Neuron (in vitro differentiated cells): ENCODE measurements at regions not wholly inside any gene's neighbourhood (a gene's known extent, or its start where the extent isn't known, plus 50 kb on each side); places are given as distances from the start of the nearest gene placed in this dataset.

ENCODE experiments used
- H2AFZ ChIP-seq: one replicate; pipeline ENCODE4 v1.6.1; 2013; ENCODE audit warnings: low read depth, mild to moderate bottlenecking, inconsistent platforms, low read length, moderate library complexity
- H3K27me3 ChIP-seq: one replicate; pipeline ENCODE4 v1.6.1; 2013; ENCODE audit warnings: low read length; ENCODE audit not compliant: insufficient read depth
- H3K36me3 ChIP-seq: one replicate; pipeline ENCODE4 v1.6.1; 2013; ENCODE audit warnings: low read length; ENCODE audit not compliant: insufficient read depth
- H3K4me1 ChIP-seq: one replicate; pipeline ENCODE4 v1.6.1; 2013; ENCODE audit warnings: low read length; ENCODE audit not compliant: insufficient read depth
- H3K4me3 ChIP-seq: 2 replicates; pipeline ENCODE4 v1.5.1; 2013; ENCODE audit warnings: mild to moderate bottlenecking, low read length, moderate library complexity
- H3K9me3 ChIP-seq: one replicate; pipeline ENCODE4 v1.6.1; 2013; ENCODE audit warnings: low read length

DNA sequence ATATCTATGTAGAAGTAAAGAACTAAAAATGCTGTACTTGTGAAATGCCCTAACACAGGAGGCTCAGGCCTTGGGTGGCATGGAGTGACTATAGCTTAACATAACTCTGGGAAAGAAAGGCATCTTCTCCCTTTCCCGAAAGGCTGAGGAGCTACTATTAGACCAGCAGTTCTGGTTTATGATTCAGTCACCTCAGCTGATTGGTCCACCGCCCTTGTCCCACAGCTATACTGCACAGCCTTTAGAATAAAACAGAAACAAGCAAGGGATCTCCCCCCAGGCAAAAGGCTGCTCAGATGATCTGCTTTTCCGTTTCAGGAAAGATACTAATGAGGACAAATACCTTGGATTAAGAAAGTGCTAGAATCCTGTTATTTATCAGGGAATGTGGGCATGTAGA, 171.3 kb downstream of the SNCA start:
- no peaks in the 10 kb centered on the region for H3K36me3 ChIP-seq
- no peaks in the 10 kb centered on the region for H3K27me3 ChIP-seq
- no peak overlapping the region for H3K4me3 ChIP-seq
- H3K4me1 ChIP-seq = peaks cover 4% of the 10 kb centered on the region
- no peaks in the 10 kb centered on the region for H3K9me3 ChIP-seq
- H2AFZ ChIP-seq = no peak overlapping the region

DNA sequence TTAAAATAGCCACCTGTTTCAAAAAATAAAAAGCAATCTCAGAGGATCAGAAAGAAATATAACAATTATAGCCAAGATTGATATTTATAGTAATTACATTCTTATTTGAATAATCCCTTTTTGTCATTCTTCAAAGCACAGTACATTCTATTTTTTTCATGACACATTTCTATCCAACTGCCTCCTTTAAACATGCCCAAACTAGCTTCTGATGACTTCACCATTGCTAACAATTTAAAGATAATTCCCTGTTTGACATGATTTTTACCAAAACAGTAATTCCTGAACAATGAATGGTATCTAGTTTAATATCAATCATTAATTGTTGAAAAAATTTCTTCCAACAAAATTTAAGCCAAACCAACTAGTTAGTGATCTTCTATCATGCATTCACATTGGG, 172.4 kb downstream of the SNCA start:
- peaks cover 4% of the 10 kb centered on the region for H3K4me1 ChIP-seq
- H3K9me3 ChIP-seq = no peaks in the 10 kb centered on the region
- H3K27me3 ChIP-seq = no peaks in the 10 kb centered on the region
- no peaks in the 10 kb centered on the region for H3K36me3 ChIP-seq
- no peak overlapping the region for H2AFZ ChIP-seq
- H3K4me3 ChIP-seq = no peak overlapping the region

DNA sequence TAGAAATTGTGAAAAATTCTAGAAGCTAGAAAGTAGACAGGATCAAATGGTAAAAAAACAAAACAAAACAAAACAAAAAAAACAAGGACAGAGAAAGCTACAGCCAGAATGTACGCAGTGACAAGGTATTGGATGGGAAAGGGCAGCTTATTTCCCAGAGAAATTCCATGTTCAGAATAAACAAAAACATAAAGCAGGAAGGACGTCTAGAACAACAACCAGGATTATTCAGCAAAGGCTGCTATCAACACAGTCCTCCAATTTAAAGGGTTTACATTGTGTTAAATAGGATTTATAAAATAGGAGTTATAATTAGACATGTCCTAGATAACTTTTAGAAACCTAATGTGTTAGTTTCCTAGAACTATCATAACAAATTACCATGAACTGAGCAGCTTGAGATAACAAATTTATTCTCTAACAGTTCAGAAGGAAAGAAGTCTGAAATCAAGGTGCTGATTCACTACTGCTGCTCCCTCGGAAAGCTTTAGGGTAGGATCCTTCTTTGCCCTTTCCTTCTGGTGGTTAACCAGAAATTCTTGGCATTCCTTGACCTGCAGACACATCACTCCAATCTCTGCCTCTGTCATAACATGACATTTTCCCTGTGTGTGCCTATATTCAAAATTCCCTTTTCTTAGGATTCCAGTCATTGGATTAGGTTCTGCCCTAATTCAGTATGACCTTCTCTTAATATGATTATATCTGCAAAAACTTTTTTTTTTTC, 175.6 kb downstream of the SNCA start:
- Histone ChIP-seq H2AFZ (no peak overlapping the region), H3K36me3 (no peaks in the 10 kb centered on the region), H3K9me3 (no peaks in the 10 kb centered on the region), H3K4me3 (no peak overlapping the region), H3K27me3 (no peaks in the 10 kb centered on the region), H3K4me1 (peaks cover 4% of the 10 kb centered on the region)

DNA sequence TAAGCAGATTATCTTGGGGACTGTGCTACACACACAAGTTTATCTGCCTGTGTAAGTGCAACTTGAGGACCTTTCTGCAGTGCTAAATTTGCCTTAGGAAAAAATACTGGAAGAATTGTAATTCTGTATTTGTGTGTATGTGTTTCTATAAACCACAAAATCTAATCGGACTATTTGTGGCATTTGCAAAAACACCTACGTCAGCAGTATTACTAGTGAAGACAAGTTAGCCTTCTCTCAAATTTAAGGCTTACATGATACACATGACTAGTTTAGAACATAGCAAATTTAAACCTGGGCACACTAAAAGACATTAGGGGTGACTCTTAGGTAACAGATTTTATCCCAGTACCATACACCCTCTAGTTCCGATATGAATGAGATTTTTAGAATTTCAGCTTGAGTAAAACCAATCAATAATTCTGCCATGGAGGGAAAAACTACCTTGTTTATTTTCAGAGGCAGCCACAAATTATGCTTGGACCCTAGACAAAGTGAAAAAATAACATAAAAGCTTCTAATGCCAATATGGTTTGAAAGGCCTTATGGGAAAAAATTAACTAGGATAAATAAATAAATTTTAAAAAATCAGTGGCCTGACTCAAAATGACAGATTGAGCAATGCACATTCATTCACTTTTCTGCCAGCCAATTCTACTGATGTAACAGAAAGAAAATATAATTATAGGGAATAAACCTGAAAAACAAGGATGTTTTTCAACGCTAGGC, 176.4 kb downstream of the SNCA start:
- Histone ChIP-seq H3K4me1 (peaks cover 4% of the 10 kb centered on the region), H3K9me3 (no peaks in the 10 kb centered on the region), H2AFZ (no peak overlapping the region), H3K36me3 (no peaks in the 10 kb centered on the region), H3K27me3 (no peaks in the 10 kb centered on the region), H3K4me3 (no peak overlapping the region)

DNA sequence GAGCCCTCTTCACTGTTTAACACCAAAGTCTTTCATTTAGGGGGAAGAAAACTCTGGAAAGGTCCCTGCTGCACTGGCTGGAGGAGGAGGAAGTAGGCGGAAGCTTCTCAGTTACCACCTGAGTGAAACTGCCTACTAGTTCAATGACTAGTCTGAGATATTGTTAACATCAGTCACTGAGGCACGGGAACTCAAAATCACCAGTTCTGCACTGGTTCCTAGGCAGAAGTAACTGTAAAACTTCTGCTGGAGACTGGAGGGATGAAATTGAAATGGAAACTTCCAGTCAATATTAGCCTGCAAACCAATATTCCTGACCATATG, 178.3 kb downstream of the SNCA start:
- no peak overlapping the region for H3K4me3 ChIP-seq
- H2AFZ ChIP-seq = no peak overlapping the region
- H3K9me3 ChIP-seq = no peaks in the 10 kb centered on the region
- H3K4me1 ChIP-seq = peaks cover 4% of the 10 kb centered on the region
- no peaks in the 10 kb centered on the region for H3K36me3 ChIP-seq
- H3K27me3 ChIP-seq = no peaks in the 10 kb centered on the region

DNA sequence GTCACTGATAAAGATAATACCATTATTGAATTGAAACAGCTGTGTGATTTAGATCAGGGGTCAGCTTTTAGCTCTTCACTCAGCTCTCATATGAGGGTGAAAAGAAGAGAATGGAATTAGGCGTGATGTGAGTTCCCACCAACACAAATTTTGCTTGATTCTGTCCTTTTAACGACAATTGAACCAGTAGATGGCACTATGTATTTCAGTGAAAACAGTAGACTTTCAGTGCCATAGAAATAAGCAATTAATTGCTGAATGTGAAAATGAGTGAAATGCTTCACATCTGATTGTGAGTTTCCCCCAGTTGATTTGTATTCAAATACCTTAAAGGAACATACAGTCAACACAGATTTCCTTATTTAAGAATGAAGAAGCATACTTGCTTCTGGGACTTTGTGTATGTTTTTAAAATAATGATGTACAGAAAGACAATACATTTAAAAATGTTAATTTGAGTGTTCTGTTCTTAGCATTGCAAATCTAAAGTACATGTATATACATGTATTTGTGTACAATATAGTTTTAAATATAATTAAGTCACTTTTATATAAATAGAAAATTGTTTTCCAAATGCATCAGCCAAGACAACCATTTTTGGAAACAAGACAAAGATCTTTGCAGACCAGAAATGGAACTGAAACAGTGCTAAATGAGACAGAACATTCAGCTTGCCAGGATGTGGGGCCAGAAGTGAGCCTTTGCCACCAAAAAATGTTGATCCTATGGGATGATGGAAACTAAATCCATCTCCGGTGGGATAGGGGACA, 178.8 kb downstream of the SNCA start:
- H3K36me3 ChIP-seq = no peaks in the 10 kb centered on the region
- no peak overlapping the region for H3K4me3 ChIP-seq
- H3K9me3 ChIP-seq = no peaks in the 10 kb centered on the region
- H3K4me1 ChIP-seq = peaks cover 9% of the 10 kb centered on the region
- no peak overlapping the region for H2AFZ ChIP-seq
- no peaks in the 10 kb centered on the region for H3K27me3 ChIP-seq

DNA sequence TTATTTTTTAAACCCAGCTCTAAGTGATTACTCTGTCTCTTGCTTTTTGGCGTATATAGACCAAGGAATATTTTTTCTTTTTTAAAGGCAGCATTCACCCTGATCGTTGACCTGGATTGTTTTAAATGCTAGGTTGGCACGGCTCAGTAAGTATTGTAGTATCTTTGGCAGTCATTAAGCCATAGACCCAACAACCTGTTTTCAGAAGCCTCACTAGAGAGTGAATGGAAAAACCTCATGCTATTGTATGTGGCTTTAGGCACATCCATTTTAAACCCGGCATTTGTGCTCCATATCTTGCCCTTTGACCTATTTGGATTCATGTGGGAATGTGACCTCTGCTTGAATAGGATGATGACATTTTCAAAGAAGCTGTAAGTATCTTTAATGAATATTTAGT, 183.9 kb downstream of the SNCA start:
- Histone ChIP-seq H3K4me1 (peaks cover 8% of the 10 kb centered on the region), H3K36me3 (no peaks in the 10 kb centered on the region), H3K4me3 (no peak overlapping the region), H3K27me3 (no peaks in the 10 kb centered on the region), H2AFZ (no peak overlapping the region), H3K9me3 (no peaks in the 10 kb centered on the region)

DNA sequence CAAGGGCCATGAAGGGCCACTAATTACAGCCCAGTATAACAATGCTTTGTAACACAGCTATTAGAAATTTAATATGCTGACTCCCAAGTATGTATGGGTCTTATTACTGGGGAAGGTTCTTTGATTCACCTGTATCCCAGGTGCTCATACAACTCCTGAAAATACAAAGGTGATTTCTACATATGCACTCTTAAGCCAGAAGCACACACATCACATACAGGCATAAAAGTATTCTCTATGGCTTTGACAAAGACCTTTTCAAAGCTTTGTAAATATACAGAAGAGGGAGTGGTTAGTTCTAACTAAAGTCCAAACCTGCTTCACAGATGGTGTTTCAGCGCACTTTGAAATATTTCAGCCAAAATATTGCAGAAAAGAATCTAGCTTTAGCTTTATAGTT, 191.5 kb downstream of the SNCA start:
- Histone ChIP-seq H3K4me1 (peaks cover 5% of the 10 kb centered on the region), H3K27me3 (no peaks in the 10 kb centered on the region), H2AFZ (no peak overlapping the region), H3K4me3 (no peak overlapping the region), H3K9me3 (no peaks in the 10 kb centered on the region), H3K36me3 (no peaks in the 10 kb centered on the region)

DNA sequence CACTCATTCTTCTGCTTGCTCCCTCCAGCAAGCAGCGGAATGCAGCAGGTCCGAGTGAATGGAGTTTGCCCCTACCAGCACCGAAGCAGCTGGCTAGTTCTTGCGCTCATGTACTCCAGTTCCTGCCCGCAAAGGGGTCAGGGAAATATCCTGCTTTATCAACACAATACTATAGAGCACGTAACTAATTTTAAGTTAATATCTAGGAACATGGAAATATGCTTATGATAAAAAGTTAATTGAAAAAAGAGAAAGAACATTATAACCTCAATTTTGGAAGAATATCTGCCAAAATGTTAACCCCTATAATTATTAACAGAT, 195.6 kb downstream of the SNCA start:
- no peaks in the 10 kb centered on the region for H3K36me3 ChIP-seq
- H3K4me3 ChIP-seq = peak overlapping the region; percentile 19
- H3K4me1 ChIP-seq = peaks cover 5% of the 10 kb centered on the region
- H3K9me3 ChIP-seq = no peaks in the 10 kb centered on the region
- no peaks in the 10 kb centered on the region for H3K27me3 ChIP-seq
- peak overlapping the region; percentile 31 for H2AFZ ChIP-seq

DNA sequence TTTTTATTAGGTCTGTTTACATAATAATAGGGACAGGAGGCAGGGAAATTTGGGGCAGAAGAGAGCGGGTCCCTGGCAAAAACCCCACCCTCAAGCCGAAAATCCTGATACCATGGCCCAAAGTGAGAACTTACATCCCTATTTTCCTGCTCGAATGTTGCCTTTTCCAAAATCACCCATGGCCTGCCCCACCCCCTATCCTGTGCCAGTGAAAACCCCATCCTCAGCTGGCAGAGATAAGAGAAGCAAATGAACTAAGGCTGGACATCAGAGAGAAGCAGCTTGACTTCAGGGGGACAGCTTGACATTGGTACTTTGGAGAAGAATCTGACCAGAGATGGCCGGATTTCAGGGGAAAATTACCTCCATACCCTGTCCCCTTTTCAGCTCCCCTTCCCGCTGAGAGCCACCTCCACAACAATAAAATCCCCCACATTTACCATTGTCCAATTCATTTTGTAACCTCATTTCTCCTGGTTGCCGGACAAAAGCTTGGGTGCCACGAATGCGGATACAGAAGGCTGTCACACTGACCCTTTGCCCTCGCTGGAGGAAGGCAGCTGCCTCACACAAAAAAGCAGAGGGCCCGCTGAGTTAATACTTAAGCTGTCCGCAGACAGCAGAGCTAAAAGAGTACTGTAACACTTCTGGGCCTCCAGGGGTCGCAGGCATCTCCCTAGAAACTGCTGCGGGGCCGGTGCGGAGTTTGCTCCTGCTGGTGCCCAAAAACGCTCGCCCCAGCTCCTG, 196.2 kb downstream of the SNCA start:
- Histone ChIP-seq H2AFZ (peak overlapping the region; percentile 31), H3K4me3 (peak overlapping the region; percentile 19), H3K27me3 (no peaks in the 10 kb centered on the region), H3K4me1 (peaks cover 5% of the 10 kb centered on the region), H3K9me3 (no peaks in the 10 kb centered on the region), H3K36me3 (no peaks in the 10 kb centered on the region)

DNA sequence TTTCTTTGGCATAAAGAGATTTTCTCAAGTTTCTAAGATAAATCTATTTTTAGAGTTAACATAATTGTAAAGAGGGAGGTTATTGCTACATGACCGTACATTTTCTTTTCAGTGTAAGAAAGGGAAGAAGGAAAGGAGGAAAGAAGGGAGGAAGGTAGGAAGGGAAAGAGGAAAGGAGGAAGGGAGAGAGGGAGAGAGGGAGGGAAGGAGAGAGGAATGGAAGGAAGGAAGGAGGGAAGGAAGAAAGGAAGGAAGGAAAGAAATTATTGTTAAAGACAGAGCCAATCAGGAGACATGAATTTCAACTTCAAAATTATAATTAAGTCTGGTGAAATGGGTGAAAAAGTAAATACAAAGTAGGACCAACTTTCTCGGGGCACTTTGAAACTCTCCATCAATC, 197.6 kb downstream of the SNCA start:
- no peaks in the 10 kb centered on the region for H3K9me3 ChIP-seq
- peaks cover 5% of the 10 kb centered on the region for H3K4me1 ChIP-seq
- H2AFZ ChIP-seq = no peak overlapping the region
- H3K36me3 ChIP-seq = no peaks in the 10 kb centered on the region
- H3K4me3 ChIP-seq = no peak overlapping the region
- H3K27me3 ChIP-seq = no peaks in the 10 kb centered on the region

DNA sequence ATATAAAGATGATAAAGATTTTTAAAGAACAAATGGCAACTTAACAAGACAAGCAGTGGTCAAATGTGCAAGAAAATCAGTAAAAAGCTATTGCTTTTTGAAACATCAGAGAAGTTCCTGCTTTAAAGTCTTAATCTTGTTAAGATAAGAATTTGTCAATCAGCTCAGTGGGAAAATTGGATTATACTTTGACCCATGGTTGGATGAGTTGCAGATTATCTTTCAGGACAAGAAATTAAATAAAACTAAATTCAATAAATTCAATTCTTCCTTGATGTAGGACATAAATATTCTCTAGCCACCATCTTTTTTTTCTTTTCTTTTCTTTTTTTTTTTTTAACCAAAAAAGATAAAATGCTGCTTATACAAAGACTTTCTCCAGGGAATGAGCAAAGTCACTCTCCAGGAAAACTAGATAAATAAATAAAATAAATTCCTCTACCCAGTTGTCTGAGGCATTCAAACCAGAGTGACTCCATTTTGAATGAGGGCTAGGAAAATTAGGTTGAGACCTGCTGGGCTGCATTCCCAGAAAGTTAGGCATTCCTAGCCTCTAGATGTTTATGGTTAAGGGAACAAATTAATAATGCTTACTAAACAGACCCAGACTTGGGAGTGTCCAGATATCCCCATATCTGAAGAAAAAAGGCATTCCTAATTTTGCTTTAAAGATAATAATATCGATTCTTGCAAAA, 211.2 kb downstream of the SNCA start:
- H3K36me3 ChIP-seq = no peaks in the 10 kb centered on the region
- H3K4me3 ChIP-seq = no peak overlapping the region
- no peaks in the 10 kb centered on the region for H3K4me1 ChIP-seq

More for the DNA sequence above, 211.2 kb downstream of the SNCA start:
- Histone ChIP-seq H3K27me3 (no peaks in the 10 kb centered on the region), H3K9me3 (no peaks in the 10 kb centered on the region), H2AFZ (no peak overlapping the region)
